Ascending aorta (tissue), 2 donors: ENCODE measurements at regions not wholly inside any gene's neighbourhood (a gene's known extent, or its start where the extent isn't known, plus 50 kb on each side); places are given as distances from the start of the nearest gene placed in this dataset.
A peak's percentile ranks its signal among the peaks of the same experiment; 100 is the strongest.

Experiments
- DNase-seq, 2 donors: peaks; one replicate each; pipeline ENCODE4 v3.0.0-alpha.2; 2019; ENCODE audit warnings: low spot score in 2 of 2
- H3K27ac ChIP-seq, 2 donors: fragments of 200-600 bp; sonication (generic); one replicate each; pipeline ENCODE4 v1.5.1; 2016 to 2017; ENCODE audit warnings: mild to moderate bottlenecking in 1 of 2
- H3K27me3 ChIP-seq: fragments of 200-600 bp; sonication (generic); one replicate; pipeline ENCODE4 v1.5.1; 2017
- H3K36me3 ChIP-seq, 2 donors: fragments of 200-600 bp; sonication (generic); one replicate each; pipeline ENCODE4 v1.5.1; 2016
- H3K4me1 ChIP-seq, 2 donors: fragments of 200-600 bp; sonication (generic); one replicate each; pipeline ENCODE4 v1.5.1; 2016 to 2017; ENCODE audit warnings: mild to moderate bottlenecking in 1 of 2
- H3K4me3 ChIP-seq, 2 donors: fragments of 200-600 bp; sonication (generic); one replicate each; pipeline ENCODE4 v1.5.1; 2016 to 2017; ENCODE audit warnings: mild to moderate bottlenecking in 1 of 2
- H3K9me3 ChIP-seq, 2 donors: fragments of 200-600 bp; sonication (generic); one replicate each; pipeline ENCODE4 v1.5.1; 2016
- CTCF ChIP-seq, 3 experiments: fragments of 200-600 bp in 2 of 3; fragments of 450-650 bp in 1 of 3; sonication (generic) in 2 of 3; IDR thresholded peaks; one replicate each; pipeline ENCODE4 v1.5.1; 2016 to 2019; ENCODE audit warnings: antibody characterized with exemption in 3 of 3, mild to moderate bottlenecking in 1 of 3, moderate library complexity in 1 of 3
- intact Hi-C: fragments of 100-400 bp; cut with DNase I; formaldehyde crosslinking; loops from one replicate; pipeline ENCODE4 v1.15.1; 2023

- Histone ChIP-seq H3K27ac (no peak overlapping the region), H3K9me3 (no peaks in the 10 kb centered on the region), H3K36me3 (no peaks in the 10 kb centered on the region), H3K4me3 (no peak overlapping the region), H3K4me1 (no peaks in the 10 kb centered on the region), H3K27me3 (no peaks in the 10 kb centered on the region)
- DNase-seq = peak in 1 of 2 donors; percentile 27
- TF ChIP-seq CTCF (IDR thresholded peaks at IDR 0.05) = no peak
- intact Hi-C loops = no loop called here
These were observed 141.4 kb downstream of the CYP26B1 start for GRCh38 chr2:72006188-72006736.

- Histone ChIP-seq H3K36me3 (no peaks in the 10 kb centered on the region), H3K4me3 (no peak overlapping the region), H3K27me3 (no peaks in the 10 kb centered on the region), H3K4me1 (no peaks in the 10 kb centered on the region), H3K9me3 (no peaks in the 10 kb centered on the region), H3K27ac (no peak overlapping the region)
- DNase-seq = no peak
- TF ChIP-seq CTCF (IDR thresholded peaks at IDR 0.05) = no peak
- intact Hi-C loops = no loop called here
These were observed 142.7 kb downstream of the CYP26B1 start for GRCh38 chr2:72004976-72005375.

- TF ChIP-seq CTCF (IDR thresholded peaks at IDR 0.05) = no peak
- Histone ChIP-seq H3K27me3 (no peaks in the 10 kb centered on the region), H3K4me1 (no peaks in the 10 kb centered on the region), H3K36me3 (no peaks in the 10 kb centered on the region), H3K9me3 (no peaks in the 10 kb centered on the region), H3K27ac (no peak overlapping the region), H3K4me3 (no peak overlapping the region)
- no peak for DNase-seq
- intact Hi-C loops = no loop called here
These were observed 143.3 kb downstream of the CYP26B1 start for GRCh38 chr2:72004201-72004915.

- no peaks in the 10 kb centered on the region for H3K36me3 ChIP-seq
- intact Hi-C loops = no loop called here
- H3K4me1 ChIP-seq = no peaks in the 10 kb centered on the region
- H3K4me3 ChIP-seq = no peak overlapping the region
- no peaks in the 10 kb centered on the region for H3K9me3 ChIP-seq
- no peak overlapping the region for H3K27ac ChIP-seq
- TF ChIP-seq CTCF (IDR thresholded peaks at IDR 0.05) = no peak
- H3K27me3 ChIP-seq = no peaks in the 10 kb centered on the region
- DNase-seq = no peak
These were observed 143.9 kb downstream of the CYP26B1 start for GRCh38 chr2:72003796-72004195.

- H3K9me3 ChIP-seq = no peaks in the 10 kb centered on the region
- H3K4me1 ChIP-seq = no peaks in the 10 kb centered on the region
- H3K36me3 ChIP-seq = no peaks in the 10 kb centered on the region
- no peak overlapping the region for H3K27ac ChIP-seq
- no peak overlapping the region for H3K4me3 ChIP-seq
- intact Hi-C loops = no loop called here
- no peak for DNase-seq
- no peaks in the 10 kb centered on the region for H3K27me3 ChIP-seq
- no peak for TF ChIP-seq CTCF (IDR thresholded peaks at IDR 0.05)
These were observed 144.5 kb downstream of the CYP26B1 start for GRCh38 chr2:72003124-72003523.
